A673 (cell line): ENCODE measurements at regions not wholly inside any gene's neighbourhood (a gene's known extent, or its start where the extent isn't known, plus 50 kb on each side); places are given as distances from the start of the nearest gene placed in this dataset.
A peak's percentile ranks its signal among the peaks of the same experiment; 100 is the strongest.
"Not testable (repeated sequence)": the region's sequence is repeated elsewhere in the genome, so short reads cannot be mapped to it uniquely, and the experiment has no call there.

Source experiments
- BruUV-seq: library from RNA; stranded (reverse); fragments of 400-500 nt; replicated peaks from 2 replicates; lab custom pipeline; 2021; lab: Mats Ljungman, UMichigan
- CTCF ChIA-PET: fragments of 300-600 bp; sonication (Branson Sonifier 250); formaldehyde crosslinking; loops from one replicate; lab custom pipeline; 2022; ENCODE audit warnings: antibody characterized with exemption; lab: Charles Lee
- POLR2A ChIA-PET: fragments of 300-600 bp; sonication (Branson Sonifier 250); formaldehyde crosslinking; loops from one replicate; lab custom pipeline; 2022; ENCODE audit warnings: antibody characterized with exemption; ENCODE audit not compliant: low non-redundant PET; lab: Charles Lee
- DNase-seq: peaks from one replicate; pipeline ENCODE4 v3.0.0-alpha.2; 2015; ENCODE audit warnings: low spot score
- H3K27ac ChIP-seq: fragments of 200-600 bp; sonication (generic); 2 replicates; pipeline ENCODE4 v1.5.1; 2016; ENCODE audit warnings: mixed run types, low read depth, mild to moderate bottlenecking, mixed read lengths, antibody characterized with exemption, low read length; ENCODE audit not compliant: poor library complexity, severe bottlenecking
- H3K27me3 ChIP-seq: fragments of 200-600 bp; sonication (generic); replicated peaks from 2 replicates; pipeline ENCODE4 v1.6.1; 2017; ENCODE audit warnings: mixed run types, low read depth, mild to moderate bottlenecking, mixed read lengths, antibody characterized with exemption, low read length; ENCODE audit not compliant: insufficient read depth, poor library complexity
- H3K36me3 ChIP-seq: fragments of 200-600 bp; sonication (generic); 2 replicates; pipeline ENCODE4 v1.6.1; 2016; ENCODE audit warnings: mixed run types, mild to moderate bottlenecking, mixed read lengths, antibody characterized with exemption, low read length; ENCODE audit not compliant: insufficient read depth, poor library complexity, severe bottlenecking
- H3K4me1 ChIP-seq: fragments of 200-600 bp; sonication (generic); 2 replicates; pipeline ENCODE4 v1.6.1; 2017; ENCODE audit warnings: mixed run types, mild to moderate bottlenecking, mixed read lengths, antibody characterized with exemption, low read length; ENCODE audit not compliant: insufficient read depth, poor library complexity, severe bottlenecking
- H3K4me3 ChIP-seq: fragments of 200-600 bp; sonication (generic); 2 replicates; pipeline ENCODE4 v1.5.1; 2016; ENCODE audit warnings: low read depth, mixed run types, mild to moderate bottlenecking, mixed read lengths, low read length; ENCODE audit not compliant: poor library complexity, severe bottlenecking
- H3K9me3 ChIP-seq: fragments of 200-600 bp; sonication (generic); 2 replicates; pipeline ENCODE4 v1.6.1; 2016; ENCODE audit warnings: mixed run types, low read depth, mild to moderate bottlenecking, mixed read lengths, antibody characterized with exemption, low read length; ENCODE audit not compliant: poor library complexity, severe bottlenecking
- EZH2 ChIP-seq: fragments of 200-600 bp; sonication (generic); IDR thresholded peaks from 2 replicates; pipeline ENCODE4 v1.6.1; 2017; ENCODE audit warnings: borderline replicate concordance, low read depth, mild to moderate bottlenecking, mixed read lengths, antibody characterized with exemption, low read length; ENCODE audit not compliant: poor library complexity, severe bottlenecking
- intact Hi-C: fragments of 100-400 bp; cut with micrococcal nuclease; formaldehyde crosslinking; loops from one replicate; pipeline ENCODE4 v1.10.0; 2022; ENCODE audit not compliant: unreplicated experiment
- TF ChIP-seq, protein P1 (sequence below): fragments of 300-800, 200-600 bp; sonication (generic); conservative IDR thresholded peaks from 2 replicates; pipeline ENCODE4 v1.5.1; 2017; ENCODE audit warnings: low read depth, mild to moderate bottlenecking, antibody characterized with exemption, low read length, moderate library complexity, mixed read lengths

DNA sequence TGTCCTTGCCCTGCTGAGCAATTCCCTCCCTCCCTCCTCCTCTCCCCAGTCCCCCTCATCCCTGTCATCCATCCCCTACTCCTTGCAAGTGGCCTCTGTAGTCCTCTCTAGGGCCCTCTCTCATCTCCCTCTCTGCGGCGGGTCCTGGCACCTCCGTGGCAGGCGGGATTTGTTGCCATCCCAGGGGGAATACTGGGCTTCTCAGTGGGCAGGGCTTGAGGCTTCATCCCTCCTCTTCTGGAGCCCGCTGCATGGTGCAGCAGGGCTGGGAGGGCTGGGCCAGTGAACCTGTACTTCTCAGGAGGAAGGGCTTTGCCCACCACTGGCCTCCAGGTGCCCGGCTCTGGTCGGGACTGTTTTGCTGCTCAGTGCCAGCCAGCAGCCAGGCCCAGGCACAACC is 216.2 kb downstream of the TFCP2L1 start:
- intact Hi-C loops: no loop called here
- no peaks in the 10 kb centered on the region for H3K27me3 ChIP-seq
- H3K4me1 ChIP-seq: no peaks in the 10 kb centered on the region
- no peaks in the 10 kb centered on the region for H3K9me3 ChIP-seq
- no peak for TF ChIP-seq EZH2
- TF ChIP-seq, protein P1, sequence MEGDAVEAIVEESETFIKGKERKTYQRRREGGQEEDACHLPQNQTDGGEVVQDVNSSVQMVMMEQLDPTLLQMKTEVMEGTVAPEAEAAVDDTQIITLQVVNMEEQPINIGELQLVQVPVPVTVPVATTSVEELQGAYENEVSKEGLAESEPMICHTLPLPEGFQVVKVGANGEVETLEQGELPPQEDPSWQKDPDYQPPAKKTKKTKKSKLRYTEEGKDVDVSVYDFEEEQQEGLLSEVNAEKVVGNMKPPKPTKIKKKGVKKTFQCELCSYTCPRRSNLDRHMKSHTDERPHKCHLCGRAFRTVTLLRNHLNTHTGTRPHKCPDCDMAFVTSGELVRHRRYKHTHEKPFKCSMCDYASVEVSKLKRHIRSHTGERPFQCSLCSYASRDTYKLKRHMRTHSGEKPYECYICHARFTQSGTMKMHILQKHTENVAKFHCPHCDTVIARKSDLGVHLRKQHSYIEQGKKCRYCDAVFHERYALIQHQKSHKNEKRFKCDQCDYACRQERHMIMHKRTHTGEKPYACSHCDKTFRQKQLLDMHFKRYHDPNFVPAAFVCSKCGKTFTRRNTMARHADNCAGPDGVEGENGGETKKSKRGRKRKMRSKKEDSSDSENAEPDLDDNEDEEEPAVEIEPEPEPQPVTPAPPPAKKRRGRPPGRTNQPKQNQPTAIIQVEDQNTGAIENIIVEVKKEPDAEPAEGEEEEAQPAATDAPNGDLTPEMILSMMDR: no peak
- H3K27ac ChIP-seq: no peak overlapping the region
- H3K4me3 ChIP-seq: no peak overlapping the region
- BruUV-seq: no TSS peak
- DNase-seq: no peak
- ChIA-PET CTCF (interaction anchor here (3.2 kb wide), 1 partner anchor 373 kb away, joined by 10 read pairs; no protein-coding TSS in a partner anchor), POLR2A (no interaction called here)
- no peaks in the 10 kb centered on the region for H3K36me3 ChIP-seq

DNA sequence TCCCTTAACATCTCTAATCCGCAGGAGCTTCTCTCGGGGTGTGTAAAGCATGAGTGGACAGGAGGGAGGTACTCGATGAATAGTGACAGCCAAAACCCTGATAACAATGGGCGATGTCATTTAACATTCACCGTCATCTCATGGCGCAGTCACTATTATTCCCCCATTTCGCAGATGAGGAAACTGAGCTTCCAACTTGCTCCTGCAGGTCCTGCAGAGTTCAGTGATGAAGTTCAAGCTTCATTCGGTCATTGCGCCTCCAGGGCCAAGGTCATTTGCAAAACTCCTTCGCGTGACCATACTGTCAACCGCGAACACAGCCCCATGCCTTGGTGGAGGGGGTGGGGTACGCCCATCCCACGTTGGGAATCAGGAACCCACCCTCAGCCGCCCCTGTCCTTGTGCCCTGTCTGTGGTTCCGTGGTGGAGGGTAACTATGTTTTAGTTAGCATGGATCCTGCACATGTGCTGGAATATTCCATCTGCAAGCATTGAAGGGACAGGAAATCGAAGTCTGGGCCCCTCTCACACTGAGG is 215.5 kb downstream of the TFCP2L1 start:
- Histone ChIP-seq H3K9me3 (no peaks in the 10 kb centered on the region), H3K27me3 (no peaks in the 10 kb centered on the region), H3K27ac (no peak overlapping the region), H3K36me3 (no peaks in the 10 kb centered on the region), H3K4me3 (no peak overlapping the region), H3K4me1 (peaks cover 3% of the 10 kb centered on the region)
- DNase-seq: no peak
- CTCF ChIA-PET: interaction anchor here (3.2 kb wide), 1 partner anchor 374 kb away, joined by 10 read pairs; no protein-coding TSS in a partner anchor
- BruUV-seq: no TSS peak
- intact Hi-C loops: no loop called here
- POLR2A ChIA-PET: no interaction called here
- TF ChIP-seq, protein P1: no peak
- no peak for TF ChIP-seq EZH2

DNA sequence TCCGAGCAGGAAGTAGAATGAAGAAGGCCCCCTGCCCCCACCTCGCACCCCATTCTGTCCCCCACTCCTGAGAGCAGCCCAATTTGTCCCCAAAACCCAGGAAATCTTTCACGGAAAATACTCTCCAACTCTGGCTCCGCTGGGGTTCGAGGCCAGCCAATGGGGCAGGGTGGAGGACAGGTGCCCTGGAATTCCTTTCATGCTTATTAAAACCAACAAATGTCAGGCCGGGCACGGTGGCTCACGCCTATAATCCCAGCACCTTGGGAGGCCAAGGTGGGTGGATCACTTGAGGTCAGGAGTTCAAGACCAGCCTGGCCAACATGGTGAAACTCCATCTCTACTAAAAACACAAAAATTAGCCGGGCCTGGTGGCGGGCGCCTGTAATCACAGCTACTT is 214.9 kb downstream of the TFCP2L1 start:
- H3K4me1 ChIP-seq, H3K27ac ChIP-seq, H3K36me3 ChIP-seq, DNase-seq, H3K27me3 ChIP-seq, intact Hi-C loops, H3K4me3 ChIP-seq, H3K9me3 ChIP-seq, POLR2A ChIA-PET, BruUV-seq: not testable (repeated sequence)
- CTCF ChIA-PET: interaction anchor here (0.6 to 3.2 kb wide), 2 partner anchors 103 to 374 kb away, joined by 4 to 10 read pairs; no protein-coding TSS in a partner anchor

DNA sequence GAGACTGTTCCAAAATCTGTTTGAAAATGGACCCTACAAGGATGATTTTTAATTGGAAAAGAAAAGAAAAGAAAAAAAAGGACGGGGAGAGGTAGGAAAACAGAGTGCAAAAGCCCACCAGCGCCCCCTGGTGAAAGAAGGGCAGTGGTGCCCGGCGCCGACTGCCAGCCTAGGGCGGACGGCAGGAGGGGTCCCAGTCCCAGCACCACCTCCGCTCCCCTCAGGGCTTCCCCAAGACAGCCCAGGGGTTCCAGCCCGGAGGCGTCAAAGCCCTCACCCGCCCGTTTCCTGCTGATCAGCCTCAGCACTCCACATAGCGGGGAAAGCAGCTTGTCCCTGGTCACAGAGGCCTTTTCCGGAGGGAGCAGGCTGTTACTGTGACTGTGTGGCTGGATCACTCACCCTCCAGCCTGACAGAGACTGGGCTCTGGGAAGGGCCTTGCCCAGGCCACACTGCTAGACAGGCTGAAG is 213.9 kb downstream of the TFCP2L1 start:
- H3K27me3 ChIP-seq: no peaks in the 10 kb centered on the region
- peak; percentile 68 for DNase-seq
- ChIA-PET POLR2A (no interaction called here), CTCF (interaction anchor here (1.1 to 3.2 kb wide), 2 partner anchors 9 to 375 kb away, joined by 6 to 10 read pairs; no protein-coding TSS in a partner anchor)
- TF ChIP-seq, protein P1: peak; percentile 93
- TF ChIP-seq EZH2: no peak
- H3K4me1 ChIP-seq: peaks cover 5% of the 10 kb centered on the region
- BruUV-seq: no TSS peak
- intact Hi-C loops: loop anchor here (1.0 kb wide), 1 partner anchor 376 kb away; no protein-coding TSS in a partner anchor
- no peak overlapping the region for H3K27ac ChIP-seq
- no peaks in the 10 kb centered on the region for H3K36me3 ChIP-seq
- no peak overlapping the region for H3K4me3 ChIP-seq
- H3K9me3 ChIP-seq: no peaks in the 10 kb centered on the region
